ENCODE measurements at regions not wholly inside any gene's neighbourhood (a gene's known extent, or its start where the extent isn't known, plus 50 kb on each side); places are given as distances from the start of the nearest gene placed in this dataset.

GRCh38 chr5:28415791-28416443 lies 1377.5 kb upstream of the CDH9 start:
- TF ChIP-seq CTCF (IDR thresholded peaks at IDR 0.05; ENCODE audit: low read depth, low read length): no peak
- no peak for TF ChIP-seq POLR2A (IDR thresholded peaks at IDR 0.05; ENCODE audit: extremely low read depth, insufficient read length)
- TF ChIP-seq MAX (IDR thresholded peaks at IDR 0.05; ENCODE audit: low read depth, low read length): no peak
- no peak for TF ChIP-seq MYC (IDR thresholded peaks at IDR 0.05; ENCODE audit: low read depth, low read length)
